ENCODE measurements at regions not wholly inside any gene's neighbourhood (a gene's known extent, or its start where the extent isn't known, plus 50 kb on each side); places are given as distances from the start of the nearest gene placed in this dataset.

DNA sequence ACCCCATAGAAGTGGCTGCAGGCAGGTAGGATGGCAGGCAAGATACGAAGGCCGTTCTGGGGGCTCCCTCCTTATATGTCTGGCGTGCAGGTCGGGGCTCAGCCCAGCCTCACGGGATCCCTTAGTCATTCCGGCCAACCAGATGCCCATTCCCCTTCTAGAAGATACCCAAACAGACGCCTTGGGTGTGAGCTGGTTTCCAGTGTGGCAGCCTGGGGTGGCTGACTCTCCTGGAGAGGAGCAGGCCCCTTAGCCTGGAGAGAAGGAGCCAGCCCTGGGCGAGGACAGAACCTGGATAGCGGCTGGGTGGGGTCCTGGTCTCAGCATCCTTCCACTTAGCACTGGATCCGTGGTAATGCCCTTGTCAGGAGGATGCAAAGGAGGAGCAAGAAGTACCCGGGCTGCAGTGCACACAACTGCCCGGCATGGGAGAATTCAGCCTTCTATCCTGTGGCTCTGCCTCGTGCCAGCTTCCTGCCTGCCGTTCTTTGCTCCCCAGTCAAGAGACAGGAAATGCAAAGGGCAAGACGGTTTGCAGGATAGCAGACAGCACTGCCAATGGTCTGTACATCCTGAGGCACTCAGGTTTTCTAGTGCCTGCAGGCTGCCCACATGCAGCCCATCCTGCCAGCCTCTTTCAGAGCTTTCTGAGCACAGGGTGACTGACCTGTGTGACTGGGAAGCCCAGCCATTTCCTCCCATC, 56.7 kb upstream of the WASF3 start:
- H3K4me3 ChIP-seq (ENCODE audit: low read depth, low read length), result no peak overlapping the region
- TF ChIP-seq, protein P1, sequence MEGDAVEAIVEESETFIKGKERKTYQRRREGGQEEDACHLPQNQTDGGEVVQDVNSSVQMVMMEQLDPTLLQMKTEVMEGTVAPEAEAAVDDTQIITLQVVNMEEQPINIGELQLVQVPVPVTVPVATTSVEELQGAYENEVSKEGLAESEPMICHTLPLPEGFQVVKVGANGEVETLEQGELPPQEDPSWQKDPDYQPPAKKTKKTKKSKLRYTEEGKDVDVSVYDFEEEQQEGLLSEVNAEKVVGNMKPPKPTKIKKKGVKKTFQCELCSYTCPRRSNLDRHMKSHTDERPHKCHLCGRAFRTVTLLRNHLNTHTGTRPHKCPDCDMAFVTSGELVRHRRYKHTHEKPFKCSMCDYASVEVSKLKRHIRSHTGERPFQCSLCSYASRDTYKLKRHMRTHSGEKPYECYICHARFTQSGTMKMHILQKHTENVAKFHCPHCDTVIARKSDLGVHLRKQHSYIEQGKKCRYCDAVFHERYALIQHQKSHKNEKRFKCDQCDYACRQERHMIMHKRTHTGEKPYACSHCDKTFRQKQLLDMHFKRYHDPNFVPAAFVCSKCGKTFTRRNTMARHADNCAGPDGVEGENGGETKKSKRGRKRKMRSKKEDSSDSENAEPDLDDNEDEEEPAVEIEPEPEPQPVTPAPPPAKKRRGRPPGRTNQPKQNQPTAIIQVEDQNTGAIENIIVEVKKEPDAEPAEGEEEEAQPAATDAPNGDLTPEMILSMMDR (IDR thresholded peaks at IDR 0.05; ENCODE audit: low read depth, low read length, missing control alignments), result no peak
- DNase-seq (ENCODE audit: low read depth), result no peak

DNA sequence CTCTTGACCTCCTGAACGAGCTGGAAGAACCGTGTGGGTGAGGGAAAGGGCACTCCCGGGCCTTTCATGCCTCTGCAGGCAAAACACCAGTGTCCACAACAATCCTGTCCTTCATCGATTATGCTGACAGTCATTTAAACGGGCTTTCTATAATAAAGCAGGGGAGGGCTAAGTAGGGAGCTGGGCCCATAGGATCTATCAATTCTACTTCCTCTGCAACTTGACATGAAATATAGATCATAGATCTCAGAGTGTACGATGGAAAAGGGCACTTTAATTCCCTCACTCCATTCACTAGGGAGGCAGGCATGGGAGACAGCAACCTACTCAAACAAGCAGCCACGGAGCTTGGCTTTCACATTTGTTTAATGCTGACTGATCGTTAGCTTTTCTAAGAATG, 55.8 kb upstream of the WASF3 start:
- no peak overlapping the region for H3K4me3 ChIP-seq (ENCODE audit: low read depth, low read length)
- no peak for DNase-seq (ENCODE audit: low read depth)
- TF ChIP-seq, protein P1 (IDR thresholded peaks at IDR 0.05; ENCODE audit: low read depth, low read length, missing control alignments), result no peak

DNA sequence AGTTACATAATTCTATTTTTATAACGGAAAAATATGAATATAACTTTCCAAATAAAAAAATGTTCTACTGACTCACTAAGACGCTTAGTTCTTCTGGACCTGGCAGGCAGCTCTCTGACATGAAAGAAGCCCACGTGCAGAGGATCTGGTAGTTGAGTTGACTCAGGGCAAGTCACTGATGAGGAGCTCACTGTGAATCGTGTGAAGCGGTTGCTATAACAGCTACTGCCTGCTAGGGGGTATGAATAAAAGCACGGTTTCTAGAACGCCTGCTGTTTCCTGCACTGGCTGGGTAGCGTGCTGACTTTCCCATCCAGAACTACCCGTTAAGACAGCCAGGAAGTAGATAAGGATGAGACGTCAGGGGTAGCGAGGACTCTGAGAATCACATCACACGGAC, 54.7 kb upstream of the WASF3 start:
- TF ChIP-seq, protein P1 (IDR thresholded peaks at IDR 0.05; ENCODE audit: low read depth, low read length, missing control alignments), result no peak
- no peak for DNase-seq (ENCODE audit: low read depth)
- no peak overlapping the region for H3K4me3 ChIP-seq (ENCODE audit: low read depth, low read length)

DNA sequence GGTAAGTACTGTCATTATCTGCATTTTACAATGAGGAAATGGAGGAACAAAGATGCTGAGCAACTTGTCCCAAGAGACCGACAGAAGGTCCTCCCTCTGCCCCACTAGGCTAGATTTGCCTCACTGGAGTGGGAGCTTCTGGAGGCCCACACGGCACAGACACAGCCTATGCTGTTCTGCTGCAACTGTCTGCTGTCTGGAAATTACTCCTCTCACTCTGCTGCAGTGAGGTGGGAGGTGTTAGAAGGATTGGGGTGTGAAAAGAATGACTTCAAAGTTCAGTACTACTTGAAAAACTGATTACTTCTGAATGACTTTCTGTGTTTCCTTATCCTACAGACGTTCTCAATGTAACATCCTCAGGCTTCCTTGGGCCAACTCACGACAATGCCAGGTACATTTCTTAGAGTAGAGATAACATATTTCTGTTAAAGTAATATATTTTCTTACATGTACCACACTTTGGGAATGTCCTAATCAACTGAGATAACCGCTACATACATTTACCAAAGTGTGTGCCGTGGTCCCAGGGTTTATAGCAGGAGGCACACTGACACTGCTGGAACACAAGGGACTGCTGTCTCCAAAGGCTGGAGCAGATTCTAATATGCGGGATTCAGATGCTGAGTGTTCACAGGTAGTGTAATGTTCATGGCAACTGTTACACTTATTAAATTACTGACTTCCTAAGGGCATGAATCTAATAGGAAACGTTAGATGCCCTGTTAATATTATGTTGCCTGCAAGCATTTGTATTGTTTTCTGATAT, 53.5 kb upstream of the WASF3 start:
- no peak overlapping the region for H3K4me3 ChIP-seq (ENCODE audit: low read depth, low read length)
- TF ChIP-seq, protein P1 (IDR thresholded peaks at IDR 0.05; ENCODE audit: low read depth, low read length, missing control alignments), result no peak
- DNase-seq (ENCODE audit: low read depth), result no peak

All from GM12864 (cell line).